Suppressor macrophage treated with lipopolysaccharide for 1 hour (primary cell): ENCODE measurements at regions not wholly inside any gene's neighbourhood (a gene's known extent, or its start where the extent isn't known, plus 50 kb on each side); places are given as distances from the start of the nearest gene placed in this dataset.
A peak's percentile ranks its signal among the peaks of the same experiment; 100 is the strongest.

Experiments
- DNase-seq, 3 donors: peaks; one replicate each; pipeline ENCODE4 v3.0.0-alpha.2; 2020 to 2022

- peak; percentile 43 to 75 (median 65) for DNase-seq
Observed at GRCh38 chr12:4223273-4223845, 50.2 kb upstream of the CCND2 start.

- peak in 2 of 3 donors; percentile 36 to 40 for DNase-seq
Observed at GRCh38 chr12:4221258-4221620, 52.3 kb upstream of the CCND2 start.

- DNase-seq: no peak
Observed at GRCh38 chr12:4220536-4221257, 52.9 kb upstream of the CCND2 start.

- peak in 2 of 3 donors; percentile 34 to 35 for DNase-seq
Observed at GRCh38 chr12:4217091-4217490, 56.5 kb upstream of the CCND2 start.

- no peak for DNase-seq
Observed at GRCh38 chr12:4216187-4216927, 57.2 kb upstream of the CCND2 start.

GRCh38 chr12:4215229-4216186 lies 58.1 kb upstream of the CCND2 start:
- DNase-seq: peak; percentile 88 to 94 (median 89)

GRCh38 chr12:4214877-4215228 lies 58.7 kb upstream of the CCND2 start:
- DNase-seq: peak; percentile 25 to 45 (median 38)

- DNase-seq: peak; percentile 32 to 76 (median 73)
Observed at GRCh38 chr12:4213471-4213870, 60.1 kb upstream of the CCND2 start.

GRCh38 chr12:4212845-4213244 lies 60.7 kb upstream of the CCND2 start:
- DNase-seq: no peak

GRCh38 chr12:4211372-4211771 lies 62.2 kb upstream of the CCND2 start:
- peak in 1 of 3 donors; percentile 7 for DNase-seq

GRCh38 chr12:4210183-4210582 lies 63.4 kb upstream of the CCND2 start:
- DNase-seq: no peak

GRCh38 chr12:4206470-4206869 lies 67.1 kb upstream of the CCND2 start:
- DNase-seq: peak; percentile 28 to 42 (median 41)

GRCh38 chr12:4203772-4204376 lies 69.7 kb upstream of the CCND2 start:
- peak; percentile 30 to 60 (median 57) for DNase-seq

GRCh38 chr12:4202918-4203317 lies 70.6 kb upstream of the CCND2 start:
- no peak for DNase-seq

GRCh38 chr12:4202487-4202886 lies 71.1 kb upstream of the CCND2 start:
- DNase-seq: peak in 1 of 3 donors; percentile 25

- no peak for DNase-seq
Observed at GRCh38 chr12:4201333-4202100, 72.0 kb upstream of the CCND2 start.

GRCh38 chr12:4197922-4198763 lies 75.4 kb upstream of the CCND2 start:
- no peak for DNase-seq

- no peak for DNase-seq
Observed at GRCh38 chr12:4196805-4197420, 76.6 kb upstream of the CCND2 start.

GRCh38 chr12:4194668-4195067 lies 78.9 kb upstream of the CCND2 start:
- no peak for DNase-seq

GRCh38 chr12:4193821-4194220 lies 79.7 kb upstream of the CCND2 start:
- no peak for DNase-seq
